Activated B cell treated with CpG ODN at 0.5 μM for 24 hours (primary cell): ENCODE measurements at regions not wholly inside any gene's neighbourhood (a gene's known extent, or its start where the extent isn't known, plus 50 kb on each side); places are given as distances from the start of the nearest gene placed in this dataset.
A peak's percentile ranks its signal among the peaks of the same experiment; 100 is the strongest.

ENCODE experiments used
- ATAC-seq: fragments of 200-7000 bp; cut with Tn5 transposase; one replicate; pipeline ENCODE4 v1.10.0; 2021; ENCODE audit warnings: low read depth, mild to moderate bottlenecking, moderate library complexity
- CTCF ChIA-PET: fragments of 350-600 bp; sonication (Branson Sonifier 250); formaldehyde crosslinking; loops from one replicate; lab custom pipeline; 2021; ENCODE audit warnings: antibody characterized with exemption; lab: Charles Lee
- POLR2A ChIA-PET: fragments of 350-600 bp; sonication (Branson Sonifier 250); formaldehyde crosslinking; loops from one replicate; lab custom pipeline; 2021; ENCODE audit warnings: antibody characterized with exemption; lab: Charles Lee
- DNase-seq: peaks from one replicate; pipeline ENCODE4 v3.0.0; 2022
- H3K27ac Mint-ChIP-seq: one replicate; pipeline ENCODE4 v1.8.0; 2020; ENCODE audit warnings: mixed read lengths
- H3K27me3 Mint-ChIP-seq: one replicate; pipeline ENCODE4 v1.8.0; 2021; ENCODE audit warnings: mixed read lengths
- H3K36me3 Mint-ChIP-seq: one replicate; pipeline ENCODE4 v1.8.0; 2021; ENCODE audit warnings: low read depth, mixed read lengths
- H3K4me1 Mint-ChIP-seq: one replicate; pipeline ENCODE4 v1.8.0; 2021; ENCODE audit warnings: mixed read lengths
- H3K4me3 Mint-ChIP-seq: one replicate; pipeline ENCODE4 v1.8.0; 2020; ENCODE audit warnings: mild to moderate bottlenecking, mixed read lengths
- H3K9me3 Mint-ChIP-seq: one replicate; pipeline ENCODE4 v1.8.0; 2020; ENCODE audit warnings: mixed read lengths
- CTCF ChIP-seq: fragments of 200-600 bp; IDR thresholded peaks from one replicate; pipeline ENCODE4 v1.8.0; 2022; ENCODE audit warnings: antibody characterized with exemption, mild to moderate bottlenecking
- intact Hi-C: fragments of 100-400 bp; cut with micrococcal nuclease; formaldehyde crosslinking; loops from one replicate; pipeline ENCODE4 v1.15.1; 2024

DNA sequence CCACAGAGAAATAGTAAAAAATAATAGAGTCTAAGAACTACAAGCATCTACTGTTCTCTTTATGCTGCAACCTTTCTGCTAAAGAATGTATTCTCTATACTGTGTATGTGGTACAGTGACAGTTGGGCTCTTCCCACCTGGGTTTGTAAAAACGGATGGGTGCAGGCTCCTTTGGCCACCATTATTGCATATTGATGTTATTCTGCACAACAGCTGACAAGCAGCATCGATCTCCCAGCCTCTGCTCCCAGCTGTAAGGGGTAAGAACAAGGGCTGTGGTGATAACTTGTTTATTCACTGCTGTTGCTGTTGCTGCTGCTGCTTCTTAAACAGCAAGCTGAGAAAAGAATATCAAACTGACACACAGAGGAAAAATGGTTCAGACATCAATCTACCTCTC is 56.1 kb downstream of the KCNRG start:
- POLR2A ChIA-PET = interaction anchor here (1.5 to 27.6 kb wide), 4 partner anchors 8 to 74 kb away, joined by 3 to 1044 read pairs (median 8); partner anchors contain the start of gene TRIM13
- H3K4me3 Mint-ChIP-seq = no peak overlapping the region
- no peak overlapping the region for H3K27ac Mint-ChIP-seq

DNA sequence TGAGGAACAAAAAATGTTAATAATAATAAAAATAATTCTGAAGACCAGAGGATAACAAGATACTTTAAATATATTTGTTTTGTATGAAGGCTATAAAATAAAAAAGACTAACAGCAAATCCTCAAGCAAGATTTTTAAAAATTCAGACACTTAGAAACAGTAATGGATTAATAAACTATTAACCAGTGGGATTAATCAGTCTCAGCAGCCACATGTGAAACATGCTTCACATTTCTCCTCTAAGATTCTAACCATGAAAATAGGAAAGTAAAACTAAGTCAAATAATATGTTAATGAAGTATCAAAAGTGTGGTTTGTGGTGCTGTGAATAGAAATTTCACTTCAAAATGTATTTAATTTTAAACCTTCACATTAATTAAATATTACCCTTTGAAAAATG is 57.4 kb downstream of the KCNRG start:
- no peaks in the 10 kb centered on the region for H3K27me3 Mint-ChIP-seq

More for the DNA sequence above, 56.1 kb downstream of the KCNRG start:
- H3K9me3 Mint-ChIP-seq = no peaks in the 10 kb centered on the region
- peaks cover 39% of the 10 kb centered on the region for H3K4me1 Mint-ChIP-seq
- CTCF ChIA-PET = no interaction called here
- no peaks in the 10 kb centered on the region for H3K27me3 Mint-ChIP-seq
- peaks cover 52% of the 10 kb centered on the region for H3K36me3 Mint-ChIP-seq
- DNase-seq (no peak), ATAC-seq (no peak)
- intact Hi-C loops = no loop called here
- no peak for TF ChIP-seq CTCF

DNA sequence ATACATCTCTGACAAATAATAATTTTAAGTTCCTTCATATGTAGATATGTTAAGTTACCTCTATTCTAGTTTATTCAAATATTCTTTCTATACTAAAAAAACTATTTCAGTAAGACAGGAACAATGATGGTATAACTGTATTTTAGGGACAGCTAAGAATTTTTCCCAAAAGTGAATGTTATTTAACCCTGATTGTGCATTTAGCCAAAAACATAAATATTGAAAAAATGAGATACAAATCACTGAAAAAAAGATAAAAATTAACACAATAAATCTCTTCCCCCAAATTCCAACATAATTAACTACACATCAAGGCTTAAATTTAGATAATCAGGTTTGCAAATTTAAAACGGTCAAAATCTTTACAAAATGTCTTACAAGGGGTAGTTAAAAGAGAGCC is 58.1 kb downstream of the KCNRG start:
- no peaks in the 10 kb centered on the region for H3K27me3 Mint-ChIP-seq
- POLR2A ChIA-PET = interaction anchor here (0.6 to 27.6 kb wide), 3 partner anchors 9 to 76 kb away, joined by 3 to 1044 read pairs (median 8); partner anchors contain the start of gene TRIM13
- no peak for TF ChIP-seq CTCF
- H3K36me3 Mint-ChIP-seq = peaks cover 36% of the 10 kb centered on the region
- intact Hi-C loops = loop anchor here (2.0 kb wide), 1 partner anchor 15 kb away; no protein-coding TSS in a partner anchor
- DNase-seq (no peak), ATAC-seq (no peak)
- H3K4me1 Mint-ChIP-seq = peaks cover 55% of the 10 kb centered on the region
- H3K9me3 Mint-ChIP-seq = no peaks in the 10 kb centered on the region
- no peak overlapping the region for H3K27ac Mint-ChIP-seq
- peak overlapping the region; percentile 0 for H3K4me3 Mint-ChIP-seq
- CTCF ChIA-PET = no interaction called here

More for the DNA sequence above, 57.4 kb downstream of the KCNRG start:
- ChIA-PET POLR2A (interaction anchor here (2.0 to 27.6 kb wide), 3 partner anchors 10 to 75 kb away, joined by 8 to 1044 read pairs (median 9); partner anchors contain the start of gene TRIM13), CTCF (no interaction called here)
- Mint-ChIP-seq H3K4me1 (peaks cover 49% of the 10 kb centered on the region), H3K4me3 (no peak overlapping the region), H3K9me3 (no peaks in the 10 kb centered on the region), H3K36me3 (peaks cover 39% of the 10 kb centered on the region), H3K27ac (no peak overlapping the region)
- no peak for DNase-seq
- intact Hi-C loops = loop anchor here (2.0 kb wide), 1 partner anchor 14 kb away; no protein-coding TSS in a partner anchor
- no peak for TF ChIP-seq CTCF
- no peak for ATAC-seq

- Mint-ChIP-seq H3K9me3 (no peaks in the 10 kb centered on the region), H3K27ac (no peak overlapping the region), H3K36me3 (peaks cover 25% of the 10 kb centered on the region), H3K27me3 (no peaks in the 10 kb centered on the region), H3K4me3 (no peak overlapping the region), H3K4me1 (peaks cover 67% of the 10 kb centered on the region)
- ChIA-PET CTCF (interaction anchor here (0.8 kb wide), 1 partner anchor 9 kb away, joined by 4 read pairs; no protein-coding TSS in a partner anchor), POLR2A (interaction anchor here (1.1 to 27.6 kb wide), 3 partner anchors 11 to 77 kb away, joined by 3 to 1044 read pairs (median 214); partner anchors contain the start of gene TRIM13)
- intact Hi-C loops = no loop called here
- TF ChIP-seq CTCF = no peak
- DNase-seq (no peak), ATAC-seq (no peak)
Measured at GRCh38 chr13:50074843-50075242, 59.6 kb downstream of the KCNRG start.

- peaks cover 63% of the 10 kb centered on the region for H3K4me1 Mint-ChIP-seq
Measured at GRCh38 chr13:50075619-50076097, 60.4 kb downstream of the KCNRG start.

More at GRCh38 chr13:50075619-50076097, 60.4 kb downstream of the KCNRG start:
- Mint-ChIP-seq H3K27ac (peak overlapping the region; percentile 87), H3K36me3 (peaks cover 28% of the 10 kb centered on the region), H3K9me3 (no peaks in the 10 kb centered on the region), H3K27me3 (no peaks in the 10 kb centered on the region), H3K4me3 (peak overlapping the region; percentile 73)
- no peak for DNase-seq
- ATAC-seq = peak; percentile 53
- no peak for TF ChIP-seq CTCF
- CTCF ChIA-PET = interaction anchor here (0.8 to 1.2 kb wide), 2 partner anchors 9 to 725 kb away, joined by 3 to 4 read pairs; no protein-coding TSS in a partner anchor
- POLR2A ChIA-PET = interaction anchor here (0.5 to 27.6 kb wide), 10 partner anchors 12 to 835 kb away, joined by 3 to 1044 read pairs (median 8); partner anchors contain the start of gene TRIM13
- intact Hi-C loops = loop anchor here (1.0 kb wide), 1 partner anchor 7 kb away; no protein-coding TSS in a partner anchor
